ENCODE measurements at regions not wholly inside any gene's neighbourhood (a gene's known extent, or its start where the extent isn't known, plus 50 kb on each side); places are given as distances from the start of the nearest gene placed in this dataset.
A peak's percentile ranks its signal among the peaks of the same experiment; 100 is the strongest.

- DNase-seq (ENCODE audit: low spot score), result no peak
Observed at GRCh38 chr18:27627927-27628326, 442.8 kb upstream of the CHST9 start.

DNA sequence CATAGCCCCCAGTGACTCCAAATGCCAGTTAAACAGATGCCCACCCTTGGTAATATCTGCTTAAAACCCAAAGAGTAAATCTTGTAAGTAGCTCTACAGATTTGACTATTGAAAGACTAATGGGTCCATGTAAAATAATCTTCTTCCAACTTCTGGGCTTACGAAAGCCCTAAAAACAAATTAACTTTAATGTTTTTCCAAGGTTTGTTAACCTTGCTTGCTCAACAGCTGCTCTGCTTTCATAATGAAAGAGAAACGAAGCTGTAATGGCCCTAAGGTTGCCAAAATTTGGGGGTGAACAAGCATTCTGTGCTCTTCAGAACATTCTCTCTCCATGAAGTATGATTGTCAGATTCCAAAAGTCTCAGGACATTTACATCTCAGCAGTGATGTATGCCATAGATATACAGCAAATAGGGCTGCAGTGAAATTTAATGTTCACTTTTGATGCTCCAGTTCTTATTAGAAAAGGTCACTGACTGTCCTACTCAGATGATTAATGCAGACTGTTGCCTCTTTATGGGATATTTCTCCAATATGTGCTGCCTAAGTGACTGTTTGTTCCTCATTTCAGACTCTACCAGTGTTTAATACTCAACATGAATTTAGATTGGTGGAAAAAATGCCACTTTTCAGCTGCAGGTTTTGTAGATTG lies 436.3 kb upstream of the CHST9 start:
- no peak for DNase-seq (ENCODE audit: low spot score)

DNA sequence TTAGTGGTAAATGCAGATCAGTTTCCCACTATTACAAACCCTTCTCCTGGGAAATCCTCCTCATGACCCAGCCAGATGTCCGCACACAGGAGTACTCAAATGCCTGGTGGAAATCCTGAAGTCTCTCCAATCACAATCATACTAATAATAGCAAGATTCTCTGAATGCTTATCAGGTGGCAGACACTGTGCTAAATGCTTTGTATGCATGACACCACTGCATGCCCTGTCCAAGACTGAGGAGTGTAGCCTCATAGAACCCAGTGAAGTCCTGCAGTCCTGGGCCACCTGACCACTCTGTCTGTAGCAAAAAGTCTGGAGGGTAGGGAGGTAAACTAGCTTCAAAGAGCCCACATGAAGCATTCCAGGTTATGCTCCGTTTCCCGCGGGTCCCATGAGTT lies 434.8 kb upstream of the CHST9 start:
- DNase-seq (ENCODE audit: low spot score), result no peak

- no peak for DNase-seq (ENCODE audit: low spot score)
Observed at GRCh38 chr18:27619090-27619772, 434.1 kb upstream of the CHST9 start.

DNA sequence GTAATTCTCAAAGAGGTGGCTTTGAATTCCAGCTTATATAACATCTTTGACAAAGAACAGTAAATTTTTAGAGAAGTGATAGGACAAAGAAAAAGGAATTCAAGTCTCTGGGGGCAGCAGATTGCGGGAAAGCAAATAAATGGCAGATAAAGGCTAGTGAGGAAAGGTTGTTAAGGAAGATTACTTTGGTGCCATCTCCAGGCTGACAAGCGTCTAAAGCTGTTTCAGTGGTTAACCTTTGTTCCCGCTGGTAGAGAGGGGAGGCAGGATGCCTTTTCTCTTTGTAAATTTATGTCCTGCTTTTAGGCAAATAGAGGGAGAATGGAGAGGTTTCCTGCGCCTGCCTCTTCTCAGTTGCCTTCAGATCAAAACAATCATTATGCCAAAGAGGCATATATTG lies 431.2 kb upstream of the CHST9 start:
- DNase-seq (ENCODE audit: low spot score), result no peak

- no peak for DNase-seq (ENCODE audit: low spot score)
Observed at GRCh38 chr18:27614951-27615844, 430.1 kb upstream of the CHST9 start.

GRCh38 chr18:27609221-27609620 lies 424.1 kb upstream of the CHST9 start:
- DNase-seq (ENCODE audit: low spot score), result no peak

- DNase-seq (ENCODE audit: low spot score), result no peak
Observed at GRCh38 chr18:27608742-27609141, 423.6 kb upstream of the CHST9 start.

DNA sequence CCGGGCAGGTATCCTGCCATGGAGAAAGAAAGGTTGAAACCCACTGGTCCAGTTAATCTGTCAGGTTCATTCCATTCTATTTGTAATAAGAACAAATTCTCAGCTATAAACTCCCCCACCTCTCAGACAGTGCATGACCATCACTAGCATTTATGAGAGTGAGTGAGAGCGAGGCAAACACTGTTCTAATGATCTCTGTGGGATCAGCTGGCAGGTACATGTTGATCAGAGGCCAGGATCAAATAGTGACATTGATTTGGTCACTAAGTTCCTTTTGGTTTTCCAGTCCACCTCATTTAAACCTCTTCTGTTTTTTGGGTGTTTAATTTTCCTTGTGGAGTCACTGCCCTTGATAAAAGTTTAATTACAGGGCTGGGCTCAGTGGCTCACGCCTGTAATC lies 423.1 kb upstream of the CHST9 start:
- no peak for DNase-seq (ENCODE audit: low spot score)

- DNase-seq (ENCODE audit: low spot score), result no peak
Observed at GRCh38 chr18:27606741-27607140, 421.6 kb upstream of the CHST9 start.

DNA sequence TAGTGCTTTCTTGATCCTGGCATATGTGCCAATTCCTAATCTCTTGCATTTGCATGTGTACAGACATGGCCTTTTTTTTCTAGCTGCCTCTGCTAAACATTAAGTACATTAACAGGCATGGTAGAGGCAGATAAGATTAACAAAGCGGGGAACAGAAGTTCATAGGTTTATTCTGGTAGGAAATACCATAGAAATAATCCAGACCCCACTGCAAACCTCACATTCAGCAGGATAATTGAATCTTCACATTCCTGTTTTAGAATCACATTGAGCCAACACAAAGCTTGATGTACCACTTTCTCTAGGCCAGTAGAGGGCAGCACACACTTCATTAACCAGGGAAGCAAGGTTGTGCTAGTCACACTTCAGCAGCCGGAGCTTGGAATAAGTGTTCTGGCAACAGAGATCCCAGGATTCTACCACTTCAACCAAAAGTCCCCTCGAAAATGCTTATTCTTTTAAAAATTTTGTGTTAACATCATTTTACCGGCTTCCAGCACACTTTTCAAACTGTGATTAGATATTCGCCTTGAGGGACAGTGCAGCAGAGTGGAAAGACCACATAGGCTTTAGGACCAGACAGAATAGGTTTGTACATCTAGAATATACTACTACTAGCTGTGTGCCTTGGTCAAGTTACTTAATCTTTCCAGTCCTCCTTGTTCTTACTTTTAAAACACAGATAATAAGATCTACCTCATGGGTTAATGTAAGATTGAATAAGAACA lies 420.2 kb upstream of the CHST9 start:
- peak; percentile 68 for DNase-seq (ENCODE audit: low spot score)

- no peak for DNase-seq (ENCODE audit: low spot score)
Observed at GRCh38 chr18:27604583-27604982, 419.5 kb upstream of the CHST9 start.

DNA sequence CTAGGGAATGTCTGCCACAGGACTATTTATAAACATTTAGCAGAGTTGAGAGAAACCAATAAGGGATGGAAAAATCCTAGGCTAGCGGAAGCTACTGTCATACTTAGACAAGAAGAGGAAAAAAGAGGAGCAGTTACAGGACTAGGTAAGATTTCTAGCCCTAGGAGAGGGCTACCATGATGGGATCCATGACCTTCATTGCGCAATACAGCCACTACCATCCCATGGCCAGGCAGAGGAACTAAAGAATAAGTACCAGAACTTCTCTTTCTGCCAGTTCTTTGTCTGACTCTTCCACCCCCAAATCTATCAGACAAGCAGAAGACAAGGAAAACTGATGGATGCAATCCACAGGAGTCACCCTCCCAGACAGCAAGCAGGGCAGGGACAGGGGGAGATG lies 417.0 kb upstream of the CHST9 start:
- no peak for DNase-seq (ENCODE audit: low spot score)

GRCh38 chr18:27600245-27600644 lies 415.1 kb upstream of the CHST9 start:
- DNase-seq (ENCODE audit: low spot score), result no peak

- DNase-seq (ENCODE audit: low spot score), result peak; percentile 52
Observed at GRCh38 chr18:27599202-27599829, 414.2 kb upstream of the CHST9 start.

- DNase-seq (ENCODE audit: low spot score), result no peak
Observed at GRCh38 chr18:27595113-27595838, 410.2 kb upstream of the CHST9 start.

DNA sequence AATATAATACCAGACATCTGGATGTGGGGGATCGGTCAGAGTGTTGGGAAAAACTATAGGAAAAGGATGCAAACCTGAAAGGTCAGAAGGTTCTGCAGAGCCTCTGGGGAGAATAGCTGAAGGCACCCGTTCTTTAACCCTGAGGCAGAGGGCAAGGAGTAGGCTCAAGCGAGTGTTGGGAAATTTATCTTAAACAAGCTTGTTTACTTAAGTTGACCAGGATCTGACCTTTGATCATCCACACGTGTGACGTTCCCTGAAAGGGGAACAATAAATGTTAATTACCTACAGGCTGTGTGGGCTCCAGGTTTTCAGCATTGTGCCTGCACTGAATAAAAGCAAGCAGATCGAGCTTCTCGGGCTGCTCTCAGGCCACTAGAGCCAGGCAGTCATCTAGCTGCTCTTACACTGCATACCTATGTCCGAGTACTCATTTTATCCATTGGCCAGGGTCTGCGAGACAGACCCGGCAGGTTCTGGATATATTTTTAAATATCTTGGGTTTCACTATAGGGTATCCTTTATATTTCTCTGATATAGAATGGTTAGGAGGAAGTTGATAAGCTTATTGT lies 400.6 kb upstream of the CHST9 start:
- no peak for DNase-seq (ENCODE audit: low spot score)

DNA sequence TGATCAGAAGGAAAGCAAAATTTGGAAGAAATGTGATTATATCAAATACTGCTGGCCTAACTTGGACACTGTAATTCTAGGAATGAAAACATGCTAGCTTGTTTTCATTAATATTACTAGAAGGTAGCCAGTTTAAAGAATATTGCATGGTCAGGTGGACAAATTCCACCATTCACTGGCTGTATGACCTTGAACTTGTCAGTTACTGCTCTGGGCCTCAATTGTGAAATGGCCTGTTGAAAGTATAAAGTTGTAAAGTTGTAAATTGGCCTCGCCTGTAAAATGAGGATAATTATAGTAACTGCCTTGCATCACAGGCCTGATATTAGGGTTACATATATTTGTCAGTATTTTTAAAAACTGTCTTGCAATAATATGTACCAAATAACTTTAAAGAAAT lies 398.4 kb upstream of the CHST9 start:
- DNase-seq (ENCODE audit: low spot score), result no peak

- DNase-seq (ENCODE audit: low spot score), result no peak
Observed at GRCh38 chr18:27582760-27583412, 397.8 kb upstream of the CHST9 start.

DNA sequence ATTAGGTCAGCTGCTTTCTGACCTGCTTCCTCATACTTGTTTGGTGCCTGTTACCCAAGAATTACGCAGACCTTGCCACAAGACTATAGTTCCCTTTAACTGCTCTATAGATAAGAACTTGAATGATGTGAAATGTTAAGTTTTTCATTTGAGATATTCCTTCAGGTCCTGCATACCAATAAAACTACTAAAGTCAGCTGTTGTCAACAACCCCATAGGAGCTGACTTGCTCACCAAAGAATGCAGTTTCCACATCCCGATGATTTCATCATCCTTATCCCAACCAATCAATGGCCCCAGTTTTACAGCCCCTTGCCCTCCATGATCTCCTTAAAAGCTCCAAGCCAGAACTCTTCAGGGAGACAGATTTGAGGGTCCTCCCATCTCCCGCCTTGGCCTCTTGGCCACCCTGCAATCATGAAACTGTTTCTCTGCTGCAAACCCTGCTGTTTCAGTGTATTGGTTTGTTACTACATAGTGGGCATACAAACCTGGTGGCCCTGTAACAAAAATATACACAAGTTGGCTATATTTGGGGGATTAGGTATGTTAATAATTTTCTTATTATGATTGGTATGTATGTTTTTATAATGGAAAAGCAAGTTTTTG lies 396.3 kb upstream of the CHST9 start:
- no peak for DNase-seq (ENCODE audit: low spot score)
